Gastrocnemius medialis (tissue), 4 donors: ENCODE measurements at regions not wholly inside any gene's neighbourhood (a gene's known extent, or its start where the extent isn't known, plus 50 kb on each side); places are given as distances from the start of the nearest gene placed in this dataset.

Experiments
- POLR2A ChIP-seq, 2 donors: fragments of 450-650 bp; IDR thresholded peaks; one replicate each; pipeline ENCODE4 v1.6.1; 2017; ENCODE audit warnings: antibody characterized with exemption in 2 of 2, mild to moderate bottlenecking in 2 of 2, moderate library complexity in 2 of 2
- TF ChIP-seq, protein P1 (sequence below), 5 experiments: fragments of 450-650 bp in 3 of 5; fragments of 200-600 bp in 2 of 5; sonication (generic) in 2 of 5; IDR thresholded peaks in 4 of 5; conservative IDR thresholded peaks in 1 of 5; 1 replicate in 4 of 5; 2 replicates in 1 of 5; pipeline ENCODE4 v1.5.1; 2016 to 2019; ENCODE audit warnings: antibody characterized with exemption in 5 of 5, mild to moderate bottlenecking in 3 of 5, moderate library complexity in 3 of 5

DNA sequence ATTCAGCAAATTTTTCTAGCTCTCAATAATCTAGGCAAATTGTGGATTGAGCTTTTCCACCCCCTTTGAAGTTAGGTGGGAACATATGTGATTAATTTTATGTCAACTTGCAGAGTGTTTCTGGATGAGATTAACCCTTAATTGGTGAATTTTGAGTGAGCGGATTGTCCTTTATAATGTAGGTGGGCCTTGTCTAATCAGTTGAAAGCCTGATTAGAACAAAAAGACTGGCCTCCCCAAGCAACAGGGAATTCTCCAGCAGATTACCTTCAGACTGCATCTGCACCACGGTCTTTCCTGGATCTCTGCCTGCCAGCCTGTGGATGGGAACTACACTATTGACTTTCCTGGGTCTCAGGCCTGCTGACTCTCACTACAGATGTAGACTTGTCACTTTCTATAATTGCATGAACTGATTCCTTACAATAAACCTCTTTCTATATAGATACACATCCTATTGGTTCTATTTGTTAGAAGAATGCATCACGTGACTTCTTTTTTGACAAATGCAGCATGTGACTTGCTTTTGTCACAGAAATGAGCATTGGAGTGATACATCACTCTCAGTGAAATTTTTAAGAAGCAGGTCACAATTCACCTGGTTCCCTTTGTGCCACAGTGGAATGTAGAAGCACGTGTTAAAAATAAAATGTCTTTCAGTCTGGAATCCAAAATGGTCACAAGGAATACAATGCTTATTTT, 1038.3 kb downstream of the CDH11 start:
- TF ChIP-seq, protein P1, sequence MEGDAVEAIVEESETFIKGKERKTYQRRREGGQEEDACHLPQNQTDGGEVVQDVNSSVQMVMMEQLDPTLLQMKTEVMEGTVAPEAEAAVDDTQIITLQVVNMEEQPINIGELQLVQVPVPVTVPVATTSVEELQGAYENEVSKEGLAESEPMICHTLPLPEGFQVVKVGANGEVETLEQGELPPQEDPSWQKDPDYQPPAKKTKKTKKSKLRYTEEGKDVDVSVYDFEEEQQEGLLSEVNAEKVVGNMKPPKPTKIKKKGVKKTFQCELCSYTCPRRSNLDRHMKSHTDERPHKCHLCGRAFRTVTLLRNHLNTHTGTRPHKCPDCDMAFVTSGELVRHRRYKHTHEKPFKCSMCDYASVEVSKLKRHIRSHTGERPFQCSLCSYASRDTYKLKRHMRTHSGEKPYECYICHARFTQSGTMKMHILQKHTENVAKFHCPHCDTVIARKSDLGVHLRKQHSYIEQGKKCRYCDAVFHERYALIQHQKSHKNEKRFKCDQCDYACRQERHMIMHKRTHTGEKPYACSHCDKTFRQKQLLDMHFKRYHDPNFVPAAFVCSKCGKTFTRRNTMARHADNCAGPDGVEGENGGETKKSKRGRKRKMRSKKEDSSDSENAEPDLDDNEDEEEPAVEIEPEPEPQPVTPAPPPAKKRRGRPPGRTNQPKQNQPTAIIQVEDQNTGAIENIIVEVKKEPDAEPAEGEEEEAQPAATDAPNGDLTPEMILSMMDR (IDR thresholded peaks at IDR 0.05 in 4 of 5, conservative IDR thresholded peaks at IDR 0.05 in 1 of 5) = no peak
- no peak for TF ChIP-seq POLR2A (IDR thresholded peaks at IDR 0.05)
